ENCODE measurements at regions not wholly inside any gene's neighbourhood (a gene's known extent, or its start where the extent isn't known, plus 50 kb on each side); places are given as distances from the start of the nearest gene placed in this dataset.

DNA sequence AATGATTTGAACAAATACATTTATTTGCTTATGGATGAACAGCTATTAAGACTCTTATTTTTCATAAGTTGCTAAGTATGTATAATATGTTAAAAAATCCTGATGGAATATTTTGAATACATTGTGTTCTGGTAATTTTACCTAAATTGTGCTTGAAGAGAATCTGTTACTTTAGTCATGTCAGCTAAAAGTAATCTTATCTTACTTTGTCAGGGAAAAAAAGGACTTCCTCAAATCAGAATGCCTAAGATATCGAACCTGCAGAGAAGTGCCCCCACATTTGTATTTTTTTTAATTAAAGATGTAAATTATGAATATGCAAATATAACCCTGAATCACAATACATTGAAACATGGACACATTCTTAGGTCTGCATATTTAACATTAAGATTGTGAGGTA lies 1331.7 kb downstream of the MRPL39 start:
- TF ChIP-seq, protein P1, sequence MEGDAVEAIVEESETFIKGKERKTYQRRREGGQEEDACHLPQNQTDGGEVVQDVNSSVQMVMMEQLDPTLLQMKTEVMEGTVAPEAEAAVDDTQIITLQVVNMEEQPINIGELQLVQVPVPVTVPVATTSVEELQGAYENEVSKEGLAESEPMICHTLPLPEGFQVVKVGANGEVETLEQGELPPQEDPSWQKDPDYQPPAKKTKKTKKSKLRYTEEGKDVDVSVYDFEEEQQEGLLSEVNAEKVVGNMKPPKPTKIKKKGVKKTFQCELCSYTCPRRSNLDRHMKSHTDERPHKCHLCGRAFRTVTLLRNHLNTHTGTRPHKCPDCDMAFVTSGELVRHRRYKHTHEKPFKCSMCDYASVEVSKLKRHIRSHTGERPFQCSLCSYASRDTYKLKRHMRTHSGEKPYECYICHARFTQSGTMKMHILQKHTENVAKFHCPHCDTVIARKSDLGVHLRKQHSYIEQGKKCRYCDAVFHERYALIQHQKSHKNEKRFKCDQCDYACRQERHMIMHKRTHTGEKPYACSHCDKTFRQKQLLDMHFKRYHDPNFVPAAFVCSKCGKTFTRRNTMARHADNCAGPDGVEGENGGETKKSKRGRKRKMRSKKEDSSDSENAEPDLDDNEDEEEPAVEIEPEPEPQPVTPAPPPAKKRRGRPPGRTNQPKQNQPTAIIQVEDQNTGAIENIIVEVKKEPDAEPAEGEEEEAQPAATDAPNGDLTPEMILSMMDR (IDR thresholded peaks at IDR 0.05; ENCODE audit: control insufficient read depth, insufficient read depth, low read depth, low read length, missing control alignments), result no peak
- DNase-seq (ENCODE audit: low read depth), result no peak
- no peak overlapping the region for H3K4me3 ChIP-seq (ENCODE audit: control insufficient read depth, low read depth, low read length)

DNA sequence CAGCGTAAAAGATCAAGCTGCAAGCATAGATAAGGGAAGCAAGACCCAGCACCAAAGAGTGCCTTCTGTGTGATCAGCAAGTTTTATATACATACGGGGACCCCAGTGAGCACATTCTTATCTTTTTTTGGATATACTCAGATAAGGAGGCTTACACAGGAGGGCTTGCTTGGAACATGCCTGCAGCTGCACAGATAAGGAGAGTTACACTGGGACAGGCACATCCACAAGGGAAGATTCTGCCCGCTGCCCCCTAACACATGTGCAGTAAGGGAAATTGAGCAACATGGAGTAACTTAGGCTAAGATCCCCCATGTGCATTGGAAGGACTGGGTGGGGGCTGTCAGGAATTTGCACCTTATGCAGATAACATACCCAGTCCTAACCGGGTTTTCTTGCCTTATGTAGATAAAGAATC lies 1334.8 kb downstream of the MRPL39 start:
- TF ChIP-seq, protein P1 (IDR thresholded peaks at IDR 0.05; ENCODE audit: control insufficient read depth, insufficient read depth, low read depth, low read length, missing control alignments), result no peak
- H3K4me3 ChIP-seq (ENCODE audit: control insufficient read depth, low read depth, low read length), result no peak overlapping the region
- DNase-seq (ENCODE audit: low read depth), result no peak

- H3K4me3 ChIP-seq (ENCODE audit: control insufficient read depth, low read depth, low read length), result no peak overlapping the region
- TF ChIP-seq, protein P1 (IDR thresholded peaks at IDR 0.05; ENCODE audit: control insufficient read depth, insufficient read depth, low read depth, low read length, missing control alignments), result no peak
- no peak for DNase-seq (ENCODE audit: low read depth)
These were observed 1341.3 kb downstream of the MRPL39 start for GRCh38 chr21:24265987-24266386.

DNA sequence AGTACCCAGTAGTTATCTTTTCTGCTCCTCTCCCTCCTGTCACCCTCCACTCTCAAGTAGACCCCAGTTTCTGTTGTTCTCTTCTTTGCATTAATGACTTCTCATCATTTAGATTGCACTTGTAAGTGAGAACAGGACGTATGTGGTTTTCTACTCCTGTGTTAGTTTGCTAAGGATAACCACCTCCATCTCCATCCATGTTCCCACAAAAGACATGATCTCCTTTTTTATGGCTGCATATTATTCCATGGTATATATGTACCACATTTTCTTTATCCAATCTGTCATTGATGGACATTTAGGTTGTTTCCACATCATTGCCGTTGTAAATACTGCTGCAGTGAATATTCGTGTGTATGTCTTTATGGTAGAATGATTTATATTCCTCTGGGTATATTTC lies 1346.5 kb downstream of the MRPL39 start:
- DNase-seq (ENCODE audit: low read depth), result no peak
- no peak overlapping the region for H3K4me3 ChIP-seq (ENCODE audit: control insufficient read depth, low read depth, low read length)
- TF ChIP-seq, protein P1 (IDR thresholded peaks at IDR 0.05; ENCODE audit: control insufficient read depth, insufficient read depth, low read depth, low read length, missing control alignments), result no peak

DNA sequence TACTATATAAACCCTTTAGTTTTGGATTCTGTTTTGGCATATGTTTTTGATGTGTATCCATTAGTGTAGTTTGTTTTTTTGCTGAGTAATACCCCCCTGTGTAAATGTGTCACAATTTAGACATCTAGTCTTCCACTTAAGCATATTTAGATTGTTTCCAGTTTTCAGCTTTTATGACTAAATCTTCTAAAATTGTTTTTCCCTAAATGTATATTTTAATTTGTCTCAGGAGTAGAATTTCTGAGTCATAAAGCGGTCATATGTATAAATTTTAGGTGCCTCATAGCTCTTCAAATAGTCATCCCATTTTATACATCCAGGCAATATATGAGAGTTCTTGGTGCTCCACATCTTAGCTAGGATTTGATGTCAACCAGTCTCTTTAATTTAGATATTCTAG lies 1348.0 kb downstream of the MRPL39 start:
- H3K4me3 ChIP-seq (ENCODE audit: control insufficient read depth, low read depth, low read length), result no peak overlapping the region
- no peak for DNase-seq (ENCODE audit: low read depth)
- TF ChIP-seq, protein P1 (IDR thresholded peaks at IDR 0.05; ENCODE audit: control insufficient read depth, insufficient read depth, low read depth, low read length, missing control alignments), result no peak

- TF ChIP-seq, protein P1 (IDR thresholded peaks at IDR 0.05; ENCODE audit: control insufficient read depth, insufficient read depth, low read depth, low read length, missing control alignments), result no peak
- H3K4me3 ChIP-seq (ENCODE audit: control insufficient read depth, low read depth, low read length), result no peak overlapping the region
- no peak for DNase-seq (ENCODE audit: low read depth)
These were observed 1351.7 kb downstream of the MRPL39 start for GRCh38 chr21:24255591-24255990.

- no peak for DNase-seq (ENCODE audit: low read depth)
- TF ChIP-seq, protein P1 (IDR thresholded peaks at IDR 0.05; ENCODE audit: control insufficient read depth, insufficient read depth, low read depth, low read length, missing control alignments), result no peak
- H3K4me3 ChIP-seq (ENCODE audit: control insufficient read depth, low read depth, low read length), result no peak overlapping the region
These were observed 1381.8 kb downstream of the MRPL39 start for GRCh38 chr21:24225431-24225830.

All from AG09309 (cell line).